HG03025 (cell line): ENCODE measurements at regions not wholly inside any gene's neighbourhood (a gene's known extent, or its start where the extent isn't known, plus 50 kb on each side); places are given as distances from the start of the nearest gene placed in this dataset.
"Not testable (repeated sequence)": the region's sequence is repeated elsewhere in the genome, so short reads cannot be mapped to it uniquely, and the experiment has no call there.

ENCODE experiments used
- ATAC-seq: cut with Tn5 transposase; IDR thresholded peaks from one replicate; pipeline ENCODE4 v1.9.1; 2021; ENCODE audit warnings: mild to moderate bottlenecking, moderate library complexity; ENCODE audit not compliant: unreplicated experiment, low FRiP score

GRCh38 chr13:40341096-40341471 lies 325.4 kb downstream of the FOXO1 start:
- ATAC-seq: no peak

DNA sequence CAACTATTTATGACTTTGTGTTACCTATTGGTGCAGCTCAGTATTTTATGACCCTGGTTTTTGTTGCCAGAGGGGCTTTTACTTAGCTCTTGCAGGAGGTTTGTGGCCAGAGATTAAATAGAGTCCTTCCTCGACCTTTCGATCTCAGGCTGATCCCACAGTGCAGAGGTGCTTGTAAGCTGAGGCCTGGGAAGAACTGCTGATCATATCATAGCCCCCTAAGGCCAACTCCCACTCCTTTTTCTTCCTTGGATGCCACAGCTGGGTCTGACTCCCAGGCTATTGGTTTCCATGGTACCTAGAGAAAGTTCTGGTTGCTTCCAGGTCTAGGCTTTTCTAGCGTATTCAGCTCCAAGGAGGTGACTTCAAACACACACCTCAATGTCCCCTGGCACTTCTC lies 324.9 kb downstream of the FOXO1 start:
- no peak for ATAC-seq

GRCh38 chr13:40342461-40342860 lies 324.0 kb downstream of the FOXO1 start:
- no peak for ATAC-seq

- no peak for ATAC-seq
Measured at GRCh38 chr13:40342901-40343300, 323.5 kb downstream of the FOXO1 start.

DNA sequence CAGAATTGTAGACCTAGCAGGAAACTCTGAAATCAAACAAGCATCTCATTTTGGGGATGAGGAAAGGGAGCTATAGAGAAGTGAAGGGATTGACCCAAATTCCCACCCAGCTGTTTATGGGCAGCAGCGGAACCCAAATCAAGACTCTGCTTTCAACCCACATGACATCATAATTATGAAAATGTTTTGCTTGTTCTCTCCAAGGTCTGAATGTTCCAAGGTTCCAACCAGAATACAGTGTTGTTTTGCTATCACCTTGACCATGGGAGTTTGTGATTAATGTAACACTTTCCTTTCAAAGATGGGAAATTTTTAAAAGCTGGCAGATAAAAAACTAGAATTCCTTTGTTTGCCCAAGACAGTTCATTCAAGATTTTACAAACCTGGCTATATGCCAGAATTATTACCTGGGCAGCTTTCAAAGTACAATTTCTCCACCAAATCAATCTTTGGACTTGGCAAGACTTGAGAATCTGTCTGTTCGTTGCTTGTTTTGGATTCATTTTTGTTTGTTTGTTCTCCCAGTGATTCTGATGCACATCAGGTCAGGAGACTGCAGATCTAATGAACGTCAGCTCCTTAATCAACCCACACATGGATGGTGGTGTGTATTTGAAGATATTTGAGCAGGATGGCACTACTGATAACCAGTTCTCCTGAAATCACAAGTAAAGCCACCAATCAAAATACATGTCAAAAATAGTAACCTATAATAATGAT lies 322.7 kb downstream of the FOXO1 start:
- no peak for ATAC-seq

GRCh38 chr13:40344270-40345148 lies 321.9 kb downstream of the FOXO1 start:
- no peak for ATAC-seq

GRCh38 chr13:40345149-40345514 lies 321.3 kb downstream of the FOXO1 start:
- no peak for ATAC-seq

- ATAC-seq: no peak
Measured at GRCh38 chr13:40345654-40346372, 320.6 kb downstream of the FOXO1 start.

- no peak for ATAC-seq
Measured at GRCh38 chr13:40346592-40346991, 319.8 kb downstream of the FOXO1 start.

- no peak for ATAC-seq
Measured at GRCh38 chr13:40348096-40348679, 318.3 kb downstream of the FOXO1 start.

- no peak for ATAC-seq
Measured at GRCh38 chr13:40350283-40350992, 316.0 kb downstream of the FOXO1 start.

DNA sequence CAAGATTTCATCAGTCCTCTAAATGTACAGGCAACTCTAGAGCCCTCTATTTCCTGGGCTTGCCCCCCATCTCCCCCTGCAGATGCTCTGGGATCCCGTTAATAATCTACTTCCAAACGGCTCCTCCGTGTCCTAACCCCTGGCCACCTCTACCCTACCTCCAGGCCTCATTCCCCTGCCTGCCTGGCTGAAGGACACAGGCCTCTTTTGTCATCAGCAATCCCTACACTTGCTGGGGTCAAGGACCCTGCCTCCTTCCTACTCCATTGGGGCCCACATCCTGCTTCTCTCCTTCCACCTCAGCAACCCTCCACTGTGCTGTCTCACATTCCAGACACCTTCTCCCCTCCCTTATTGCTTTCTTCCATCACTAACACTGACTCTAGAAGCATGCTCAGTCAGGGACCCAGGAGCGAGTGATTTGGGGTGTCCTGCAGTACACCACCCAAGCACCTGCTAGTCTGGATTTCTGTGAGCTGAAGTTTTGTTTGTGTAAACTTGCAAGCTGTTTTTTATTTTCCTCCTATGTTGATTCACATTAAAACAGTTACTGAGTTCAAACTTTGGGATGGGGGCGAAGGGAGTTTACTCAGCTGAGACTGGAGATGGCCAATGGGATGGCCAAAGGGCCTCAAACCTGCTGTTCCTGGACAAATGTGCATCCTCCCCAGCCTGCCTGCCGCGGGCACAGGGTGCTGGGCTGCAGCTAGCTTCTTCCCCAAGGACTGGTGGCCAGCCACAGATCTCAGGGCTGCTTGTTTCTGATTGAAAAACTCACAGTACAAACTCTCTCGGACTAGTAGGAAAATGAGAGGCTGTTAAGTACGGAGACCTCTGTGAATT lies 314.7 kb downstream of the FOXO1 start:
- no peak for ATAC-seq

- ATAC-seq: no peak
Measured at GRCh38 chr13:40352380-40352778, 314.1 kb downstream of the FOXO1 start.

- no peak for ATAC-seq
Measured at GRCh38 chr13:40352802-40353562, 313.5 kb downstream of the FOXO1 start.

GRCh38 chr13:40355126-40355724 lies 311.2 kb downstream of the FOXO1 start:
- no peak for ATAC-seq

- ATAC-seq: no peak
Measured at GRCh38 chr13:40356011-40356410, 310.4 kb downstream of the FOXO1 start.

GRCh38 chr13:40356458-40356857 lies 310.0 kb downstream of the FOXO1 start:
- not testable (repeated sequence) for ATAC-seq

DNA sequence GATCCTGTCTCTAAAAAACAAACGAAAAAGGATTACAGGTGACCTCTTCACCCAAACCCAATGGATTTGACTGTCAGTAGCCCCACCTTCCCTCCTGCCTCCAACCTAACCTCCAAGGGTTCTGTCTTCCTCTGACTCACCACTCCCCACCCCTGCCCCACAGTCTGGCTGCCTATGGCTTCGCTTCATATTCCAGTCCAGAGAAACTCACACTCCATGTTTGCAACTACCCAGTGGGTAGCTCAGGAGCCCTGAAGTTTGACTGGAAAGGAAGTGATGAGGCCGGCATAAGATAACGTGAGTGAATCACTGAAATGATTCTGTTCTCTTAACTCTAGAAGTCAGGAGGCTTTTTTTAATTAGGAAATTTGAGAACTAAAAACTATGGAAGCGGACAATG lies 303.9 kb downstream of the FOXO1 start:
- no peak for ATAC-seq
